ENCODE measurements at regions not wholly inside any gene's neighbourhood (a gene's known extent, or its start where the extent isn't known, plus 50 kb on each side); places are given as distances from the start of the nearest gene placed in this dataset.

DNA sequence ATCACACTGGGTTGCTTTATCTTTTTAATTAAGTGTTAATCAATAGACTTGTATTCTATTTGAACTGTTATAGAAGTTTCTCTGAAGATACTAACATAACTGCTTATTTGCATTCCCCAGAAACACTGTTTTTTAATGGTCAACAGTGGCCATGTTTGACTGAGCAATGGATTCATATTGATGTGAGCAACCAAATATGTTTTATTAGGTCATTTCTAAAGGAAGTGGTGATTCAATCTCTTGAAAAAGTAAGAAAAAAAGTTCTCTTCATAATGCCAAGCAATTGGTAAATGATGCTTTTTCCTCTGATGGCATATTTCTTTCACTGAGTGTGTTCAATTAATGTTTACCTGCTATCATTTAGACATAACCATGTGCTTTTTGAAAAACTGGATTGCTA lies 593.0 kb upstream of the CITED2 start:
- H3K27me3 ChIP-seq: no peaks in the 10 kb centered on the region
- no peaks in the 10 kb centered on the region for H3K36me3 ChIP-seq
- no peak for TF ChIP-seq POLR2A (IDR thresholded peaks at IDR 0.05)
- TF ChIP-seq, protein P1, sequence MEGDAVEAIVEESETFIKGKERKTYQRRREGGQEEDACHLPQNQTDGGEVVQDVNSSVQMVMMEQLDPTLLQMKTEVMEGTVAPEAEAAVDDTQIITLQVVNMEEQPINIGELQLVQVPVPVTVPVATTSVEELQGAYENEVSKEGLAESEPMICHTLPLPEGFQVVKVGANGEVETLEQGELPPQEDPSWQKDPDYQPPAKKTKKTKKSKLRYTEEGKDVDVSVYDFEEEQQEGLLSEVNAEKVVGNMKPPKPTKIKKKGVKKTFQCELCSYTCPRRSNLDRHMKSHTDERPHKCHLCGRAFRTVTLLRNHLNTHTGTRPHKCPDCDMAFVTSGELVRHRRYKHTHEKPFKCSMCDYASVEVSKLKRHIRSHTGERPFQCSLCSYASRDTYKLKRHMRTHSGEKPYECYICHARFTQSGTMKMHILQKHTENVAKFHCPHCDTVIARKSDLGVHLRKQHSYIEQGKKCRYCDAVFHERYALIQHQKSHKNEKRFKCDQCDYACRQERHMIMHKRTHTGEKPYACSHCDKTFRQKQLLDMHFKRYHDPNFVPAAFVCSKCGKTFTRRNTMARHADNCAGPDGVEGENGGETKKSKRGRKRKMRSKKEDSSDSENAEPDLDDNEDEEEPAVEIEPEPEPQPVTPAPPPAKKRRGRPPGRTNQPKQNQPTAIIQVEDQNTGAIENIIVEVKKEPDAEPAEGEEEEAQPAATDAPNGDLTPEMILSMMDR (IDR thresholded peaks at IDR 0.05): no peak
- H3K27ac ChIP-seq: no peak overlapping the region
- no peaks in the 10 kb centered on the region for H3K9me3 ChIP-seq
- H3K4me3 ChIP-seq: no peak overlapping the region
- H3K4me1 ChIP-seq: peaks cover 0 to 5% (median 0%) of the 10 kb centered on the region in 4 donors
- no peak for DNase-seq

DNA sequence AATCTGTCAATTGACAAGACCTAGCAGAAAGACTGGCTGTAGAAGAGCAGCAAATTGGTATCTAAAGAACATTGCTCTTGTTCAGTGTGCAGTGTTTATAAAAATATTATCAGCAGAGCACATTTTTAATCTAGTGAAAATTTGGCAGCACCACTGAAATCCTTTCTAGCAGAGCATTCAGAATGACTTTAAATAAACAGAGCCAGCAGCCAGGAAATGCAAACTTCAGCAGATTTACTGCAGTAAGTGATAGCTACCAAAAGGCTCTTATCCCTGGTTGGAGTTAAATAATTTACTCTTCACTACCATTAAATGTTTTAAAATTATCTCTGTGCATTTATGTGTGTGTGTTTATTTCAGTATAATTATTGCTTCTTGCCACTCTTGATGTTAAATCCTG lies 590.9 kb upstream of the CITED2 start:
- Histone ChIP-seq H3K9me3 (no peaks in the 10 kb centered on the region), H3K4me3 (no peak overlapping the region), H3K27me3 (no peaks in the 10 kb centered on the region), H3K36me3 (no peaks in the 10 kb centered on the region), H3K4me1 (peaks cover 0 to 5% (median 0%) of the 10 kb centered on the region in 4 donors), H3K27ac (peak overlapping the region in 1 of 4 donors; percentile 3)
- TF ChIP-seq POLR2A (IDR thresholded peaks at IDR 0.05): no peak
- TF ChIP-seq, protein P1 (IDR thresholded peaks at IDR 0.05): no peak
- DNase-seq: no peak

DNA sequence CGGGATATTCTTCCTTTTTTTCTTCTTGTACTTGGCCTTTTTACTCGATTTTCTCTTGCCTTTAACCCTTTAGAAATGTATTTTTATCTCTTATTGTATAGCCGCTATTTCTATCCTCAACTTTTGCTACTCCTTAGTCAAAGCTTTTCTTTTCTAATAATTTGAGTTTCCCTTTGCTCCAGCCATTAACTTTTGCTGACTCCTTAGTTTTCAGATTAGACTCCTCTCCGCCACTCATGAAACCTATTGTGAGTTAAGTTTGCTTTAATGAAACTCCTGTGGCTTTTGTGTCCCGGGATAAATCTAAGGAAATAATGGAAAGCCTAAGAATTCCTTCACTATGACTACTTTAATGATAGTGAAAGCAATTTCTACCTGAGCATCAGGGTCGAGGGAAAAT lies 590.3 kb upstream of the CITED2 start:
- Histone ChIP-seq H3K4me1 (peaks cover 0 to 5% (median 0%) of the 10 kb centered on the region in 4 donors), H3K9me3 (no peaks in the 10 kb centered on the region), H3K4me3 (no peak overlapping the region), H3K27me3 (no peaks in the 10 kb centered on the region), H3K36me3 (no peaks in the 10 kb centered on the region), H3K27ac (peak overlapping the region in 1 of 4 donors; percentile 3)
- no peak for DNase-seq
- TF ChIP-seq POLR2A (IDR thresholded peaks at IDR 0.05): no peak
- TF ChIP-seq, protein P1 (IDR thresholded peaks at IDR 0.05): no peak

DNA sequence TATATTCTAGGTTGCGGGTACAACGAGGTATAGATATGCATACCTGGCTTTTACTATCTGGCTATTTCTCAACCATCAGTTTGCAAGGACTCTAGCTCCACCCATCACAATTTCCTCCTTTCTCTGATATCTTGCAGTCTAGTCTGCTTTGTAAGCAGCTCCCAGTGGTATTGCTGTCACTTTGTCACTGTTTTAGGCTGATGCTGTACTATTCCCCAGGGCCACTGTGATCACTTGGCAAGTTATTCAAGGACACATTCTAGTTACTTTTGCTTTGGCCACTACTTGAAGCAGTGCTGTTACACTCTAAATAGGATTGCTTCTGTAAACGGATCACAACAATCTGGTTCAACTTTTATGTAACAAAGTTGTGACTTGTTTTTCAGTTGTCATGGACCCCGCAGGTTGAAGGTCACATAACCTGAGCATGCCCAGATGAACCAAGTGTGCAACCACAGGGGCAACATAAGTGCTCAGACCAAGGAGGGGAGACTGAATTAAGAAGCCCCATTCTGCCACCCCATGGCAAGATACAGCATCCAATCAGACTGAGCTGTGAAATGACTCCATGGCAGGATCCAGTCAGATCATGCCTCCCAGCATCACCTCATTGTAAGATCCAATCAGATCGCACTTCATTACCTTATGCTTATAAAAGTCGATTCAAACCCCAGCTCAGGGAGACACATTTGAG lies 588.4 kb upstream of the CITED2 start:
- H3K9me3 ChIP-seq: no peaks in the 10 kb centered on the region
- peaks cover 0 to 5% (median 0%) of the 10 kb centered on the region in 4 donors for H3K4me1 ChIP-seq
- no peaks in the 10 kb centered on the region for H3K27me3 ChIP-seq
- H3K27ac ChIP-seq: no peak overlapping the region
- H3K4me3 ChIP-seq: no peak overlapping the region
- H3K36me3 ChIP-seq: no peaks in the 10 kb centered on the region
- no peak for DNase-seq
- TF ChIP-seq POLR2A (IDR thresholded peaks at IDR 0.05): no peak
- TF ChIP-seq, protein P1 (IDR thresholded peaks at IDR 0.05): no peak

DNA sequence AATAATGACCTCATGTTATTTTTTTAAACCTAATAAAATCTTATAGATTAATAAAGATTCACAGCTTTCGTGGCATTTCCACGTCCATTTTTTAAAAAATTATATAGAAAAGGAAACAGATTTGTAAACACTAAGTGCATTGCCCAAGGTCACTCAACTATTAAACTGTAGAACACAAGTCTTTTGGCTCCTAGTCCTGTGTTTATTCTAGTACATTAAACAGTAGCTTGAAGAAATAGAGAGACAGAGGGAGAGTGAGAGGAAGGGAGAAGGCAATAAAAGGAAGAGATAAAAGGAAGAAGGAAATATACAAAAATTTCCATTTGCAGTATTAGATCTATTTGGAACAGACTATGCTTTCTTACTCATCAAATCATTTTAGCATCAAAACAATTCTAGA lies 586.7 kb upstream of the CITED2 start:
- TF ChIP-seq, protein P1 (IDR thresholded peaks at IDR 0.05): no peak
- no peak for TF ChIP-seq POLR2A (IDR thresholded peaks at IDR 0.05)
- no peak for DNase-seq
- Histone ChIP-seq H3K9me3 (no peaks in the 10 kb centered on the region), H3K27ac (no peak overlapping the region), H3K4me1 (peaks cover 0 to 5% (median 0%) of the 10 kb centered on the region in 4 donors), H3K36me3 (no peaks in the 10 kb centered on the region), H3K27me3 (no peaks in the 10 kb centered on the region), H3K4me3 (no peak overlapping the region)

Measured in Peyer's patch (tissue), 4 donors.